Activated CD4-positive, alpha-beta T cell treated with anti-CD3 and anti-CD28 coated beads, Interleukin-2, amount 10 ng/mL, durations not matched to agents 24 days and 14 days (primary cell): ENCODE measurements at regions not wholly inside any gene's neighbourhood (a gene's known extent, or its start where the extent isn't known, plus 50 kb on each side); places are given as distances from the start of the nearest gene placed in this dataset.
A peak's percentile ranks its signal among the peaks of the same experiment; 100 is the strongest.

Experiments used
- DNase-seq: peaks from one replicate; pipeline ENCODE4 v3.0.0; 2022
- H3K27ac Mint-ChIP-seq: one replicate; pipeline ENCODE4 v1.8.0; 2022; ENCODE audit warnings: mild to moderate bottlenecking, mixed read lengths
- H3K27me3 Mint-ChIP-seq: one replicate; pipeline ENCODE4 v1.8.0; 2022; ENCODE audit warnings: mixed read lengths
- H3K36me3 Mint-ChIP-seq: one replicate; pipeline ENCODE4 v1.8.0; 2022; ENCODE audit warnings: low read depth, mild to moderate bottlenecking, mixed read lengths
- H3K4me1 Mint-ChIP-seq: one replicate; pipeline ENCODE4 v1.8.0; 2021; ENCODE audit warnings: mixed read lengths
- H3K4me3 Mint-ChIP-seq: one replicate; pipeline ENCODE4 v1.8.0; 2022; ENCODE audit warnings: mild to moderate bottlenecking, moderate library complexity, mixed read lengths
- H3K9me3 Mint-ChIP-seq: one replicate; pipeline ENCODE4 v1.8.0; 2021; ENCODE audit warnings: mixed read lengths
- intact Hi-C: fragments of 100-400 bp; cut with micrococcal nuclease; formaldehyde crosslinking; loops from one replicate; pipeline ENCODE4 v1.15.1; 2023

GRCh38 chr4:41839916-41840854 is 91.7 kb upstream of the PHOX2B start:
- Mint-ChIP-seq H3K4me1 (peaks cover 4% of the 10 kb centered on the region), H3K27me3 (no peaks in the 10 kb centered on the region), H3K9me3 (no peaks in the 10 kb centered on the region), H3K27ac (no peak overlapping the region), H3K4me3 (no peak overlapping the region), H3K36me3 (no peaks in the 10 kb centered on the region)
- DNase-seq, result peak; percentile 57
- intact Hi-C loops, result no loop called here

GRCh38 chr4:41838590-41838989 is 90.1 kb upstream of the PHOX2B start:
- no peak for DNase-seq

DNA sequence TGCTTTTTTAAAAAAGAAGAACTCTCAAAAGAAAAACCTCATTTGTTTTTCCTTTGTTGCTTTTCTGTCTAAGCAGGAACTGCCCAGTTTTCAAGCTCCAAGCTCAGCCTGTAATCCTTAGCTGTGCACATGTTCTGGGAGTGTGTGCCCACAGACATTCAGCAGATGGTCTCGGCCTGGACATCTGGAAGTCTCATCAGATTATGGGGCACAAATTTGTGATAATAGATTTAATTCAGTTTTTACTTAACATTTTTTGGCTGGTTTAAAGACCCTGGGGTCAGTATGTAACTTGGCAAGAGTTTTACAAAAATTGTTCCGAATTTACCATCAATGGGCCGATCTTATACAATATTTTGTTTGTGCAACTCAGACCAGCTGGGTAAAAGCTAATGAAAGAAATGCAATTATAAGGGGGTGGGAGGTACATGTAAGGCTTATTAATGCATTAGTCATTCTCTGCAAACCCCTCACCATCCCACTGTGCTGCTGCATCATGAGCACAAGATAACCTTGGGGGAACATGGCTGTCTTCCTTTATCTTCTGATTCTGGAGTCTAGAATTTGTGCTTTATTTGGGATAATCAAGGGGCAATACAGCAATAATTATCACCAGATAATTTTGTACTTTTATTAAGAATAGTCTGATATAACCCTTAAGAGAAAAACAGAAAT is 86.9 kb upstream of the PHOX2B start:
- H3K36me3 Mint-ChIP-seq, result no peaks in the 10 kb centered on the region
- H3K9me3 Mint-ChIP-seq, result no peaks in the 10 kb centered on the region
- H3K27me3 Mint-ChIP-seq, result no peaks in the 10 kb centered on the region
- peaks cover 4% of the 10 kb centered on the region for H3K4me1 Mint-ChIP-seq
- intact Hi-C loops, result no loop called here
- no peak for DNase-seq
- no peak overlapping the region for H3K4me3 Mint-ChIP-seq
- no peak overlapping the region for H3K27ac Mint-ChIP-seq

More at GRCh38 chr4:41838590-41838989, 90.1 kb upstream of the PHOX2B start:
- Mint-ChIP-seq H3K9me3 (no peaks in the 10 kb centered on the region), H3K4me1 (peaks cover 4% of the 10 kb centered on the region), H3K27me3 (no peaks in the 10 kb centered on the region), H3K36me3 (no peaks in the 10 kb centered on the region), H3K4me3 (no peak overlapping the region), H3K27ac (no peak overlapping the region)
- intact Hi-C loops, result no loop called here

DNA sequence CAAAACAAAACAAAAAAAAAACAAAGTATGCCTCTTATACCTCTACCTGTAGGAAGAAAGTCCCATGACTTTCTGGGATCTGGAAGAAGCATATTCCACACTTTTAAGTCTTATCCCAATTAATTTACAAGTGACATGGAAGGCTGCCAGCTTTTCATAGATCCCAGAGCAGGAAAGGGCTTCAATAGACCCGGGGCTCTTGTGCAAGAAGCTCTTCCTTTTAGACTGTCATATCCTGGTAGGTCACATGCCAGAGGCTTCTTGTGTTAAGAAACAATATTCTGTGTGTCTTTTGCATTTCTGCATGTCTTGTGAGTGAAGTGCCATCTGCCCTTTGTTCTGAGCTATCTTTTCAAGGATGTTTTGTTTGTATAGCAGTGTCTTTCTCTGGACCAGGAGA is 84.4 kb upstream of the PHOX2B start:
- Mint-ChIP-seq H3K4me1 (no peaks in the 10 kb centered on the region), H3K4me3 (no peak overlapping the region), H3K27ac (no peak overlapping the region), H3K36me3 (no peaks in the 10 kb centered on the region), H3K9me3 (no peaks in the 10 kb centered on the region), H3K27me3 (no peaks in the 10 kb centered on the region)
- intact Hi-C loops, result no loop called here
- no peak for DNase-seq

GRCh38 chr4:41822325-41822724 is 73.8 kb upstream of the PHOX2B start:
- no peak overlapping the region for H3K27ac Mint-ChIP-seq
- H3K4me1 Mint-ChIP-seq, result no peaks in the 10 kb centered on the region
- H3K9me3 Mint-ChIP-seq, result no peaks in the 10 kb centered on the region
- H3K36me3 Mint-ChIP-seq, result no peaks in the 10 kb centered on the region
- intact Hi-C loops, result no loop called here
- H3K27me3 Mint-ChIP-seq, result peaks cover 16% of the 10 kb centered on the region
- H3K4me3 Mint-ChIP-seq, result no peak overlapping the region
- DNase-seq, result no peak

GRCh38 chr4:41820473-41820872 is 71.9 kb upstream of the PHOX2B start:
- intact Hi-C loops, result no loop called here
- Mint-ChIP-seq H3K27ac (no peak overlapping the region), H3K27me3 (peaks cover 11% of the 10 kb centered on the region), H3K4me3 (no peak overlapping the region), H3K9me3 (no peaks in the 10 kb centered on the region), H3K4me1 (no peaks in the 10 kb centered on the region), H3K36me3 (no peaks in the 10 kb centered on the region)
- no peak for DNase-seq

DNA sequence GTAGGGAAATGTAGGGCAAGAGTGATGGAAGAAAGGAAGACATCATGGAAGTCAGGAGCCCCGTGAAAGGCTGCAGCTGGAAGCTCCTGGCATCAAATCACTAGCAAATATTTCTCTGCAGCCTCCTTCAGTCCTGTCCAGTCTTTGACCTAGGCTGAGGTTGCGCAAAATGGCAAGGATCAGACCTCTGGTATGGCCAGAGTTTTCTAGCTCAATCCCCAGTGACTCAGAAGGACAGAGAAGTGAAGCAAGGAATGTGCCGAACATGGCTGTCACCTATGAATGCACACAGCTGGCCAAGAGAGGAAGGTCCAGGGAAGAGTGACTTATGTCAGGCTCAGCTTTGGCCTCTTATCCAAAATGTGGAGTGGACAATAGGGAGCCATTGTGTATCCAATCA is 71.1 kb upstream of the PHOX2B start:
- Mint-ChIP-seq H3K27me3 (peaks cover 11% of the 10 kb centered on the region), H3K4me3 (no peak overlapping the region), H3K27ac (no peak overlapping the region), H3K4me1 (no peaks in the 10 kb centered on the region), H3K9me3 (no peaks in the 10 kb centered on the region), H3K36me3 (no peaks in the 10 kb centered on the region)
- intact Hi-C loops, result no loop called here
- no peak for DNase-seq

- no peak overlapping the region for H3K4me3 Mint-ChIP-seq
- DNase-seq, result no peak
- no peak overlapping the region for H3K27ac Mint-ChIP-seq
- H3K9me3 Mint-ChIP-seq, result no peaks in the 10 kb centered on the region
- intact Hi-C loops, result no loop called here
- no peaks in the 10 kb centered on the region for H3K4me1 Mint-ChIP-seq
- H3K27me3 Mint-ChIP-seq, result peaks cover under 1% of the 10 kb centered on the region
- no peaks in the 10 kb centered on the region for H3K36me3 Mint-ChIP-seq
Measured at GRCh38 chr4:41815473-41815872, 66.9 kb upstream of the PHOX2B start.

- Mint-ChIP-seq H3K4me3 (no peak overlapping the region), H3K27me3 (no peaks in the 10 kb centered on the region), H3K36me3 (no peaks in the 10 kb centered on the region), H3K27ac (no peak overlapping the region), H3K4me1 (no peaks in the 10 kb centered on the region), H3K9me3 (no peaks in the 10 kb centered on the region)
- intact Hi-C loops, result no loop called here
- no peak for DNase-seq
Measured at GRCh38 chr4:41814565-41814964, 66.0 kb upstream of the PHOX2B start.

- H3K27ac Mint-ChIP-seq, result no peak overlapping the region
Measured at GRCh38 chr4:41806807-41807206, 58.3 kb upstream of the PHOX2B start.

DNA sequence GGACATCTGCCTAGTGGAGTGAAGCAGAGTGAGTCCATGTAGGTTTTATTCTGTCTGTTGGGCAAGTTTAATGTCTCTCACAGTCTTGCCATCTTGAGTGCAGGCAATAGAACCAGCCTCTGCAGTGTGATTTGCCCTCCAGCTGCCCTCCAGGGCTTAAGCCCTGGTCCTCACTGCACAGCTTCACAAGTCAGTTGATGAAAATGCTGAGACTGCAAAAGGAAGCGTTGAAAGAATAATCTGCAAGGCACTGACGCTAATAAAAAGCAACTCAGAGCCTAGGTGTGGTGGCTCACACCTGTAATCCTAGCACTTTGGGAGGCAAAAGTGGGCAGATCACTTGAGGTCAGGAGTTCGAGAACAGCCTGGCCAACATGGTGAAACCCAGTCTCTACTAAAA is 54.1 kb upstream of the PHOX2B start:
- Mint-ChIP-seq H3K36me3 (no peaks in the 10 kb centered on the region), H3K4me3 (no peak overlapping the region), H3K27ac (no peak overlapping the region), H3K9me3 (no peaks in the 10 kb centered on the region), H3K27me3 (peaks cover 2% of the 10 kb centered on the region), H3K4me1 (no peaks in the 10 kb centered on the region)
- intact Hi-C loops, result no loop called here
- no peak for DNase-seq

More at GRCh38 chr4:41806807-41807206, 58.3 kb upstream of the PHOX2B start:
- Mint-ChIP-seq H3K4me3 (no peak overlapping the region), H3K9me3 (no peaks in the 10 kb centered on the region), H3K27me3 (peaks cover 1% of the 10 kb centered on the region), H3K36me3 (no peaks in the 10 kb centered on the region), H3K4me1 (no peaks in the 10 kb centered on the region)
- no peak for DNase-seq
- intact Hi-C loops, result no loop called here

DNA sequence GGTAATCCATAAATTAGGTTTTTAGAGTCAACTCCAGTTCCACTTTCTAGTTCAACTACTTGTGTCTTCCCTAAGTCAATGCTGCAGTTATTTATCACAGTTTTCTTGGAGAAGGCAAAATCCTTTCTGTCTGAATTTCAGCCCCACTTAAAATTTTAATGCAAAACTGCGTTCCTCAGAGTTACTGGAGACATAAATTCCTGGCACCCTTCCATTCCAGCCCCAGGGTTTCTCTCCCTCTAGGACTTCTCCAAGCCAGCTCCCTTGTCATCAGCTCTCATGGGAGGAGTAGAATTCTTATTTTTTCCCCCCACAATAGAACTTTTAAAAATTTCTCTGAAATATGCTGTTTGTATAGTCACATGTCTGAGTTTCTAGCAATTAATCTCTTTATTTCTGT is 50.6 kb upstream of the PHOX2B start:
- peaks cover 2% of the 10 kb centered on the region for H3K27me3 Mint-ChIP-seq
- H3K4me1 Mint-ChIP-seq, result no peaks in the 10 kb centered on the region
- intact Hi-C loops, result no loop called here
- no peaks in the 10 kb centered on the region for H3K9me3 Mint-ChIP-seq
- no peak for DNase-seq
- no peak overlapping the region for H3K4me3 Mint-ChIP-seq
- no peaks in the 10 kb centered on the region for H3K36me3 Mint-ChIP-seq
- no peak overlapping the region for H3K27ac Mint-ChIP-seq
